Adrenal gland (tissue), 5 donors: ENCODE measurements at regions not wholly inside any gene's neighbourhood (a gene's known extent, or its start where the extent isn't known, plus 50 kb on each side); places are given as distances from the start of the nearest gene placed in this dataset.

Experiments used
- POLR2A ChIP-seq, 2 donors: fragments of 450-650 bp; IDR thresholded peaks; one replicate each; pipeline ENCODE4 v1.6.1; 2017; ENCODE audit warnings: antibody characterized with exemption in 2 of 2, mild to moderate bottlenecking in 2 of 2, moderate library complexity in 1 of 2
- TF ChIP-seq, protein P1 (sequence below), 6 experiments: fragments of 450-650 bp in 4 of 6; fragments of 200-600 bp in 2 of 6; sonication (generic) in 1 of 6; IDR thresholded peaks; 1 replicate in 5 of 6; 2 replicates in 1 of 6; pipeline versions ENCODE4 v1.5.1 to v1.8.0; 2016 to 2021; ENCODE audit warnings: antibody characterized with exemption in 6 of 6, mild to moderate bottlenecking in 2 of 6, moderate library complexity in 1 of 6
- donor health status: DM: no; HTN: no; CAD: no.

- TF ChIP-seq, protein P1, sequence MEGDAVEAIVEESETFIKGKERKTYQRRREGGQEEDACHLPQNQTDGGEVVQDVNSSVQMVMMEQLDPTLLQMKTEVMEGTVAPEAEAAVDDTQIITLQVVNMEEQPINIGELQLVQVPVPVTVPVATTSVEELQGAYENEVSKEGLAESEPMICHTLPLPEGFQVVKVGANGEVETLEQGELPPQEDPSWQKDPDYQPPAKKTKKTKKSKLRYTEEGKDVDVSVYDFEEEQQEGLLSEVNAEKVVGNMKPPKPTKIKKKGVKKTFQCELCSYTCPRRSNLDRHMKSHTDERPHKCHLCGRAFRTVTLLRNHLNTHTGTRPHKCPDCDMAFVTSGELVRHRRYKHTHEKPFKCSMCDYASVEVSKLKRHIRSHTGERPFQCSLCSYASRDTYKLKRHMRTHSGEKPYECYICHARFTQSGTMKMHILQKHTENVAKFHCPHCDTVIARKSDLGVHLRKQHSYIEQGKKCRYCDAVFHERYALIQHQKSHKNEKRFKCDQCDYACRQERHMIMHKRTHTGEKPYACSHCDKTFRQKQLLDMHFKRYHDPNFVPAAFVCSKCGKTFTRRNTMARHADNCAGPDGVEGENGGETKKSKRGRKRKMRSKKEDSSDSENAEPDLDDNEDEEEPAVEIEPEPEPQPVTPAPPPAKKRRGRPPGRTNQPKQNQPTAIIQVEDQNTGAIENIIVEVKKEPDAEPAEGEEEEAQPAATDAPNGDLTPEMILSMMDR (IDR thresholded peaks at IDR 0.05) = no peak
- no peak for TF ChIP-seq POLR2A (IDR thresholded peaks at IDR 0.05)
These were observed 1995.6 kb upstream of the CDH6 start for GRCh38 chr5:29197631-29198454.
